ENCODE measurements at regions not wholly inside any gene's neighbourhood (a gene's known extent, or its start where the extent isn't known, plus 50 kb on each side); places are given as distances from the start of the nearest gene placed in this dataset.

DNA sequence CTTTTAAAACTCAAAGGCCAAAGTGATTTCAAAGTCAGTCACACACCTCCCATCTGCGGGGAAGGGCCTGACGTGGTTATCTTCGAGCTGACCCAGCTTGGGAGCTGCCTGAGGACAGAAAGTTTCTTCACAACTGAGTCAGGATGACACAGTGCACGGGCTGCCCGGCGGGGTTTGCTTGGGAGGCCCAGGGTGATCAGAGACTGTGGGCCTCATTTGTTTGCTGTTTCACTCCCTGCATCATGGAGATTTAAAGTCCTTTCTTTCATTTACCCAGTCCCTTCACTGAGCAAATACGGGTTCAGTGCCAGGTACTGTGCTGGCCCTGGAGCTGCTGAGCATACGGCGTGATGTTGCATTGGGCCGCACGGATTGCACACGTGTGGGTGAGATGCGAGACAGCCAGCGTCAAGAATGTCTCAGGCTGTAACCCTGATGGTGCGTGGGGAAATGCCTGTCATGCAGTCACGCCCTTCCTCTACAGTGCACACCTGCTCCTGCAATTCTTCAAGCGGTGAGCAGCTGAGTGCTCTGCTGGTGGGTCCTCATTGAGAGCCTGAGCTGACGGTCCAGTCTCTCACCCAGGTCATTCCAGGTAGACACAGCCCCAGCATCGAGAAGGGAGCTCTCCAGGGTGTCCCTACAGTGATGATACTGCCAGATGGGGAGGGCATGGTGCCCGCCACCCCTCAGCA lies 82.7 kb upstream of the PMEPA1 start:
- no peaks in the 10 kb centered on the region for H3K4me1 ChIP-seq
- H3K36me3 ChIP-seq (replicated peaks) = no peaks in the 10 kb centered on the region
- H3K4me3 ChIP-seq = no peak overlapping the region
- in situ Hi-C loops (cut with MboI; ENCODE audit: low sequenced_read_pairs) = no loop called here
- no peaks in the 10 kb centered on the region for H3K9me3 ChIP-seq
- no peaks in the 10 kb centered on the region for H3K27me3 ChIP-seq (ENCODE audit: low read depth)
- DNase-seq (ENCODE audit: low spot score in 2 of 2) = no peak

DNA sequence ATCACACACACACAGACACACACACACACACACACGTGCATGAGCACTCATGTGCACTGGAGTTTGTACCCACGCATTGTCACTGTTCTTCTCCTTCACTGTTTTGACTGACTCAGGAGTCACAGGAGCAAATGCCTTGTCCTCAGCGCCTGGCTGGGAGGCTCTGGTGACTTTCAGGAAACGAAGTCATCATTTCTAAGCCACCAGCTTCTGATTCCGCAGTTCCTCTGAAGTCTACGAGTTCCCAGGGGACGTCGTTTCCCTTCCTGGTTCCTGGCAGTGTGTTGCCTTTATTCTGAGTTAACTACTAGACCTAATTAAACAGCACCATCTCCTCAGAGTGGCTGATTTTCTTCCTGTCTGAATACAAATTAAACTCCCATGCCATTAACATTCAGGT lies 82.2 kb upstream of the PMEPA1 start:
- Histone ChIP-seq H3K9me3 (no peaks in the 10 kb centered on the region), H3K4me3 (no peak overlapping the region), H3K27me3 (ENCODE audit: low read depth) (no peaks in the 10 kb centered on the region), H3K36me3 (replicated peaks) (no peaks in the 10 kb centered on the region), H3K4me1 (no peaks in the 10 kb centered on the region)
- in situ Hi-C loops (cut with MboI; ENCODE audit: low sequenced_read_pairs) = no loop called here
- DNase-seq (ENCODE audit: low spot score in 2 of 2) = no peak

- Histone ChIP-seq H3K4me3 (no peak overlapping the region), H3K27me3 (ENCODE audit: low read depth) (no peaks in the 10 kb centered on the region), H3K36me3 (replicated peaks) (no peaks in the 10 kb centered on the region), H3K4me1 (no peaks in the 10 kb centered on the region), H3K9me3 (no peaks in the 10 kb centered on the region)
- DNase-seq (ENCODE audit: low spot score in 2 of 2) = no peak
- in situ Hi-C loops (cut with MboI; ENCODE audit: low sequenced_read_pairs) = no loop called here
These were observed 81.6 kb upstream of the PMEPA1 start for GRCh38 chr20:57791178-57791962.

DNA sequence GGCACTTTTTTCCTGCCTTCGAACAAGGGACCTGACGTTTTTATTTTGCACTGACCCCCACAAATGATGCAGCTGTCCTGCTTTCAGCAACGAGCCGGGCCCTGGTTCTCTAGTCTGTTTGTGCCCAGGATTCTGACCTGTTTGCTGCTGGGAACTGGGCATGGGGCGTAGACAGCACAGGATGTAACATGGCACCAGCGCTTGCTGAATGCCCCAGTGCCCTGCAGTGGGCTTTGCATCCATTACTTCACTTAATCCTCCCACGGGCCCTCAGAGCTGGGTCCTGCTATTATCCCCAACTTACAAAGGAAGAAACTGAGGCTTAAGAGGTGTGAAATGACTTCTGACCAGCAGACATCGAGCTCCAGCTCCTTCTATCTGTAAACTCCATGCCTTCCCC lies 80.4 kb upstream of the PMEPA1 start:
- Histone ChIP-seq H3K27me3 (ENCODE audit: low read depth) (no peaks in the 10 kb centered on the region), H3K9me3 (no peaks in the 10 kb centered on the region)
- in situ Hi-C loops (cut with MboI; ENCODE audit: low sequenced_read_pairs) = no loop called here

DNA sequence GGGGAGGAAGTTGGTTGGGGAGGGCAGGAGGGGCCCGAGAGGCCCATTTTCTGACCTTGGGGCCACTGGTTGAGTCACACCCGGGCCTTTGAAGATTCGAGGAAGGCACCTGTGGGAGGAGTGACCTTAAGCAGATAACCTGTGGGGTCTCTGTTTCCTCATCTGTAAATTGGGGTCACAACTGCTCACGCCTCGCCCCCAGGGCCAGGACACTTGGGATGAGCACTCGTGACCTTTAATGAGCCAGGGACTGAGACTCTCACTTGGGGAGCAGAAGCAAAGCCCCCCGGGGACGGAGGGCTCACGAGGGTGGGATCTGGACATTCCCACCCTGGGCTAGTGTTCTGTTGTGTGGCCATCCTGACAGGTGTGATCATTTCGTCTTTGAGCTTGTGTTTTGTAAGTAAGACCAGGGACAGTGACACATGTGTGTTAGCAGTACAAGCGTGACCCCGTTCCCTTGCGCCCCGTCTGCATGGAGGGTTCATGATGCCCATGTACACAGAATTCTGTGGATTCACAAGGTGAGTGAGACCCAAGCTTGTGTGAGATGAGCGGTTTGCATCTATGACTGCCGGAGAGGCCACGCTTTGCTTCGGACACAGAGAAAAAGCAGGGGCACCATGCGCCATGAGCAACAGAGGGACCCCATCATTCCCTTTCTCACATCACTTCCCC lies 79.3 kb upstream of the PMEPA1 start:
- H3K27me3 ChIP-seq (ENCODE audit: low read depth) = no peaks in the 10 kb centered on the region
- in situ Hi-C loops (cut with MboI; ENCODE audit: low sequenced_read_pairs) = no loop called here
- no peaks in the 10 kb centered on the region for H3K36me3 ChIP-seq (replicated peaks)
- H3K4me3 ChIP-seq = no peak overlapping the region
- DNase-seq (ENCODE audit: low spot score in 2 of 2) = no peak
- H3K4me1 ChIP-seq = no peaks in the 10 kb centered on the region
- H3K9me3 ChIP-seq = no peaks in the 10 kb centered on the region

More for the DNA sequence above, 80.4 kb upstream of the PMEPA1 start:
- Histone ChIP-seq H3K4me1 (no peaks in the 10 kb centered on the region), H3K36me3 (replicated peaks) (no peaks in the 10 kb centered on the region), H3K4me3 (no peak overlapping the region)
- DNase-seq (ENCODE audit: low spot score in 2 of 2) = no peak

DNA sequence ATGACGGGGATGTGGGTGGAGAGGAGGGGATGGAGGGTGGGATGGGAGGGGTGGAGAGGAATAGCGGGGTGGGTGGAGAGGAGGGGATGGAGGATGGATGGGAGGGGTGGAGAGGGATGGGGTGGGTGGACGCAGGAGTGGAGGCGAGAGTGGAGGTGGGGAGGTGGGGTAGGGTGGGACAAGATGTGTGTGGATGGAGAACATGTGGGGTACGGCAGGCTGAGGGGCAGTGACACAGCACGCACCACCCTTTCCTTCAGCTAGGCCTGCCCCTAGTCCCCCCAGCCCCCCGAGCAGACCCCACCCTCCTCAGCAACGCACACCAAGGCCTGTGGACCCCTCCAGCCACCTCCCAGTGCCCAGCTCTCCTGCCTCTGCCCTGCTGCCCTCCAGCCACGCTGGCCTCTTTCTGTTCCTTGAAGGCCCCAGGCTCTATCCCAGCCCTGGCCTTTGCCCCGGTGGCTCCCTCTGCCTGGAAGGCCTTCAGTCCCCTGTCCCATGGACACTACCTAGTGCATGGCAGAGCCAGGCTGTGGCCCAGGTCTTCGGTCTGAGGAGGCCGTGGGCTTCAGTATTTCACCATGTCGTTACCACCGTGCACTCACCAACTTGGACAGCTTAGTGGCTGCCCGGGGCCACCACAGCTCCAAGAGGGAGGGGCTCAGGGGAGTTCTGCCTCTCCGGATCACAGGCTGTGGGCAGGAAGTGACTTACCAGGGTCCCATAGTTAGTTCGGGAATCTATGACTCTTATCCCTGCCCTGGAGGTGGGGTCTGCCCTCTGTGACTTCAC lies 78.4 kb upstream of the PMEPA1 start:
- H3K9me3 ChIP-seq = no peaks in the 10 kb centered on the region
- no peaks in the 10 kb centered on the region for H3K27me3 ChIP-seq (ENCODE audit: low read depth)
- no peaks in the 10 kb centered on the region for H3K36me3 ChIP-seq (replicated peaks)
- no peak for DNase-seq (ENCODE audit: low spot score in 2 of 2)
- in situ Hi-C loops (cut with MboI; ENCODE audit: low sequenced_read_pairs) = no loop called here
- H3K4me3 ChIP-seq = no peak overlapping the region
- H3K4me1 ChIP-seq = no peaks in the 10 kb centered on the region

GRCh38 chr20:57787151-57787989 lies 77.6 kb upstream of the PMEPA1 start:
- Histone ChIP-seq H3K4me3 (no peak overlapping the region), H3K36me3 (replicated peaks) (no peaks in the 10 kb centered on the region), H3K27me3 (ENCODE audit: low read depth) (no peaks in the 10 kb centered on the region), H3K9me3 (no peaks in the 10 kb centered on the region), H3K4me1 (no peaks in the 10 kb centered on the region)
- in situ Hi-C loops (cut with MboI; ENCODE audit: low sequenced_read_pairs) = no loop called here
- DNase-seq (ENCODE audit: low spot score in 2 of 2) = no peak

GRCh38 chr20:57786304-57786932 lies 76.6 kb upstream of the PMEPA1 start:
- H3K4me3 ChIP-seq = no peak overlapping the region
- no peaks in the 10 kb centered on the region for H3K4me1 ChIP-seq
- DNase-seq (ENCODE audit: low spot score in 2 of 2) = no peak
- no peaks in the 10 kb centered on the region for H3K27me3 ChIP-seq (ENCODE audit: low read depth)
- no peaks in the 10 kb centered on the region for H3K36me3 ChIP-seq (replicated peaks)
- no peaks in the 10 kb centered on the region for H3K9me3 ChIP-seq
- in situ Hi-C loops (cut with MboI; ENCODE audit: low sequenced_read_pairs) = no loop called here

- in situ Hi-C loops (cut with MboI; ENCODE audit: low sequenced_read_pairs) = no loop called here
- Histone ChIP-seq H3K4me1 (no peaks in the 10 kb centered on the region), H3K27me3 (ENCODE audit: low read depth) (no peaks in the 10 kb centered on the region), H3K4me3 (no peak overlapping the region), H3K9me3 (no peaks in the 10 kb centered on the region), H3K36me3 (replicated peaks) (no peaks in the 10 kb centered on the region)
- no peak for DNase-seq (ENCODE audit: low spot score in 2 of 2)
These were observed 75.9 kb upstream of the PMEPA1 start for GRCh38 chr20:57785720-57786119.

- Histone ChIP-seq H3K36me3 (replicated peaks) (no peaks in the 10 kb centered on the region), H3K27me3 (ENCODE audit: low read depth) (no peaks in the 10 kb centered on the region), H3K4me3 (no peak overlapping the region), H3K9me3 (no peaks in the 10 kb centered on the region), H3K4me1 (no peaks in the 10 kb centered on the region)
- DNase-seq (ENCODE audit: low spot score in 2 of 2) = no peak
- in situ Hi-C loops (cut with MboI; ENCODE audit: low sequenced_read_pairs) = no loop called here
These were observed 75.2 kb upstream of the PMEPA1 start for GRCh38 chr20:57785061-57785460.

- H3K4me3 ChIP-seq = no peak overlapping the region
- in situ Hi-C loops (cut with MboI; ENCODE audit: low sequenced_read_pairs) = no loop called here
- no peaks in the 10 kb centered on the region for H3K36me3 ChIP-seq (replicated peaks)
- no peak for DNase-seq (ENCODE audit: low spot score in 2 of 2)
- no peaks in the 10 kb centered on the region for H3K9me3 ChIP-seq
- H3K27me3 ChIP-seq (ENCODE audit: low read depth) = no peaks in the 10 kb centered on the region
- H3K4me1 ChIP-seq = no peaks in the 10 kb centered on the region
These were observed 74.4 kb upstream of the PMEPA1 start for GRCh38 chr20:57783956-57784837.

DNA sequence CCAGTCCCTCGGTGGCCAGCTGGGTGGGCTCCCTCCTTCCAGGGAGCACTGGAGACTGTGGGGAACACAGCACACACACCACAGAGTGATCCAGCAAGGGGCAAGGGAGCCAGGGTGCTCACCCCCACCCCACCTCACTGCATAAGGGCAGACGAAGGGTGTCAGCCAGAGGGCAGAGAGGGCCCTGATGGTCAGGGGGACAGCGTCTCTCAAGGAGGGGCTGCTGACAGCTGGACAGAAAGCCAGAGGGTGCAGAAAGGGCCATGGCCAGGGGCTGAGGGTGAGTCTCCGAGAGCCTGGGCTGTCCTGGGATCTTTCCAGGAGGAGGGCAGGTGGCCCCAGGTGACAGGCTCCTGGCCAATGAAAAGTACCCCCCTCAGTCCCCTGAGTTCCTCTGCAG lies 73.4 kb upstream of the PMEPA1 start:
- no peak for DNase-seq (ENCODE audit: low spot score in 2 of 2)
- Histone ChIP-seq H3K36me3 (replicated peaks) (no peaks in the 10 kb centered on the region), H3K9me3 (no peaks in the 10 kb centered on the region), H3K4me3 (no peak overlapping the region), H3K27me3 (ENCODE audit: low read depth) (no peaks in the 10 kb centered on the region), H3K4me1 (no peaks in the 10 kb centered on the region)
- in situ Hi-C loops (cut with MboI; ENCODE audit: low sequenced_read_pairs) = no loop called here
